ENCODE measurements at regions not wholly inside any gene's neighbourhood (a gene's known extent, or its start where the extent isn't known, plus 50 kb on each side); places are given as distances from the start of the nearest gene placed in this dataset.

- DNase-seq = peak; percentile 82
Observed at GRCh38 chr3:177306252-177306651, 109.0 kb upstream of the TBL1XR1 start.

GRCh38 chr3:177307391-177307790 lies 110.1 kb upstream of the TBL1XR1 start:
- DNase-seq = no peak

GRCh38 chr3:177307826-177308225 lies 110.5 kb upstream of the TBL1XR1 start:
- DNase-seq = no peak

GRCh38 chr3:177308286-177308685 lies 111.0 kb upstream of the TBL1XR1 start:
- no peak for DNase-seq

- no peak for DNase-seq
Observed at GRCh38 chr3:177308911-177309310, 111.6 kb upstream of the TBL1XR1 start.

- no peak for DNase-seq
Observed at GRCh38 chr3:177312491-177312890, 115.2 kb upstream of the TBL1XR1 start.

GRCh38 chr3:177314897-177315296 lies 117.6 kb upstream of the TBL1XR1 start:
- DNase-seq = no peak

- no peak for DNase-seq
Observed at GRCh38 chr3:177317247-177317646, 120.0 kb upstream of the TBL1XR1 start.

- DNase-seq = no peak
Observed at GRCh38 chr3:177318559-177318958, 121.3 kb upstream of the TBL1XR1 start.

GRCh38 chr3:177320765-177321247 lies 123.5 kb upstream of the TBL1XR1 start:
- DNase-seq = peak; percentile 51

- DNase-seq = no peak
Observed at GRCh38 chr3:177321819-177322218, 124.5 kb upstream of the TBL1XR1 start.

- DNase-seq = no peak
Observed at GRCh38 chr3:177322881-177323280, 125.6 kb upstream of the TBL1XR1 start.

- no peak for DNase-seq
Observed at GRCh38 chr3:177329854-177330253, 132.6 kb upstream of the TBL1XR1 start.

GRCh38 chr3:177330779-177331178 lies 133.5 kb upstream of the TBL1XR1 start:
- no peak for DNase-seq

GRCh38 chr3:177331203-177331835 lies 134.0 kb upstream of the TBL1XR1 start:
- no peak for DNase-seq

GRCh38 chr3:177332955-177333354 lies 135.7 kb upstream of the TBL1XR1 start:
- no peak for DNase-seq

- DNase-seq = no peak
Observed at GRCh38 chr3:177333533-177334520, 136.5 kb upstream of the TBL1XR1 start.

GRCh38 chr3:177334803-177335202 lies 137.5 kb upstream of the TBL1XR1 start:
- DNase-seq = no peak

- peak; percentile 58 for DNase-seq
Observed at GRCh38 chr3:177335728-177336127, 138.4 kb upstream of the TBL1XR1 start.

GRCh38 chr3:177336873-177337450 lies 139.7 kb upstream of the TBL1XR1 start:
- peak; percentile 61 for DNase-seq

GRCh38 chr3:177337541-177338331 lies 140.5 kb upstream of the TBL1XR1 start:
- DNase-seq = peak; percentile 86

GRCh38 chr3:177338697-177339219 lies 141.5 kb upstream of the TBL1XR1 start:
- peak; percentile 35 for DNase-seq

Measured in fibroblast of skin of right biceps (primary cell).